Activated effector memory CD4-positive, alpha-beta T cell treated with anti-CD3 and anti-CD28 coated beads, Interleukin-2, amount 50 U/mL, for 16 hours (primary cell): ENCODE measurements at regions not wholly inside any gene's neighbourhood (a gene's known extent, or its start where the extent isn't known, plus 50 kb on each side); places are given as distances from the start of the nearest gene placed in this dataset.
A peak's percentile ranks its signal among the peaks of the same experiment; 100 is the strongest.

Experiments used
- DNase-seq: peaks from one replicate; pipeline ENCODE4 v3.0.0-alpha.2; 2020

GRCh38 chr6:25070547-25071366 lies 135.0 kb upstream of the RIPOR2 start:
- peak; percentile 91 for DNase-seq

DNA sequence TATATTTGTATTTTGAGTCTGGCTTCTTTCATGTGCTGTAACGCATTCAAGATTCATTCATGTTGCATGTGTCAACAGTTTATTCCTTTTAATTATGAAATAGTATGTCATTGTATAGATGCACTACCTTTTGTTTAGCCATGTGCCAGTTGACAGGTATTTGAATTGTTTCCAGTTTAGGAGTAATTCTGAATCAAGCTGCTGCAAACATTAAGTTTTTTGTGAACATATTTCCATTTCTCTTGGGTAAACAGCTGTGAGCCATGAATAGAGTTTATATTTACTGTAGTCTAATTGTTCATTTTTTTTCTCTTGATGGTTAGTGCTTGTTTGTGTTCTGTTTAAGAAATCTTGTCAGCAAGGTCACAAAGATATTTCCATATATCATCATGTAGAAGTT lies 142.4 kb upstream of the RIPOR2 start:
- no peak for DNase-seq

DNA sequence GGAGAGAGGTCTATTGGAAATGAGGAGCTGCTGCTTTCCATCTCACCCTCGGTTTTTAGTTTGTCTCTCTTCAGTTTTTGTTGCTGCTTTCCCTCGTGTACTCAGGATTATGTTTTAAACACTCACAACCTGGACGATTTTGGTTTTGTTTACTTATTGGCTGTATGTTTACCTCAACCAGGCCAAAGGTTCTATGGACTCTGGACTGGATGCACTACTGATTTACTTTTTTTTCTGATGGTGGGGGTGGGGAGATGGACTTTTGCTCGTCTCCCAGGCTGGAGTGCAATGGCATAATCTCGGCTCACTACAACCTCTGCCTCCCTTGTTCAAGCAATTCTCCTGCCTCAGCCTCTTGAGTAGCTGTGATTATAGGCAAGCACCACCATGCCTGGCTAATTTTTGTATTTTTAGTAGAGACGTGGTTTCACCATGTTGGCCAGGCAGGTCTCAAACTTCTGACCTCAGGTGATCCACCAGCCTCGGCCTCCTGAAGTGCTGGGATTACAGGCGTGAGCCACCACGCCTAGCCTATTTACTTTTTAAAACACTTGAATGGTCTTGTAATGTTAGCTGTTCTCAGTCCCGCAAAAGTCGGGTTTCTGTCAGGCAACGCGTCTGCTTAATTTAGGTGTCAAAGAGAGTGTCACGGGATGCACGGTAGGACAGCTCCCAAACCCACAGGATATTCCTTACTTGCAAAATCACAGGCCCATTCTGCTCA lies 148.2 kb upstream of the RIPOR2 start:
- DNase-seq = no peak

- DNase-seq = no peak
These were observed 148.7 kb upstream of the RIPOR2 start for GRCh38 chr6:25084508-25084833.

DNA sequence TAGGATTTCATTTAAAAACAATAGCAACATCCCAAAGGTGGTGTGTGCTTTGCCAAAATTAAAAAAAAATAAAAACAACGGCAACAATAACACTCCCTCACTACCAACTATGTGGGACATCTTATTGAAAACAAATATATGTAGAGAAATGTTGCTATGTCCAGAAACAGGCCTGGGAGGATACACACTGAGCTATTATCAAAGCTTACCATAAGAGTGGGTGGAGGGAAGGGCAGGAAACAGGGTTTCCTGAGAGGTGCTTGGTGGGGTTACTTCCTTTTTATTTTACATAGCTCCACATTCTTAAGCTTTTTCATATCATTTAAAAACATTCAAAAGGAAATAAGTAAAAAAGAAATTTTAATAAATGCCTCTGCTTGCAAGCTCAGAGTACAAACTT lies 150.0 kb upstream of the RIPOR2 start:
- DNase-seq = no peak

GRCh38 chr6:25086500-25087091 lies 150.8 kb upstream of the RIPOR2 start:
- DNase-seq = no peak

DNA sequence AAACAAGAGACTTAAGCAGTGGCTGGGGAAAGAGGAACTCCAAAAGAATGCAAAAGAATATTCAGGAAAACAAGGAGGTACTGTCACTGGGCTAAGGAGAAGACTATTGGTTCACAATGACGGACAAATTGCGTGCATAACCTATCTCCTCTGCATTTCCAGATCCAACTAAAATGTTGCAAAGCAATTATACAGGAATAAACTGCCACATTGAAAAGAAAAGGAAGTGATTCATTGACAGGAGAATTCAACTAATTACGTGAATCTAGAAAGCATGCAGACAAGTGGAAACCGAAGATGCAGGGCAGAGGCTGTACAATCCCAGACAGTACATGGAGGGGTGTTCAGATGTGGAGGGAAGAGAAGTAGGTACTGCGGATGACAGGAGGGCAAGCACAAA lies 152.8 kb upstream of the RIPOR2 start:
- DNase-seq = no peak

DNA sequence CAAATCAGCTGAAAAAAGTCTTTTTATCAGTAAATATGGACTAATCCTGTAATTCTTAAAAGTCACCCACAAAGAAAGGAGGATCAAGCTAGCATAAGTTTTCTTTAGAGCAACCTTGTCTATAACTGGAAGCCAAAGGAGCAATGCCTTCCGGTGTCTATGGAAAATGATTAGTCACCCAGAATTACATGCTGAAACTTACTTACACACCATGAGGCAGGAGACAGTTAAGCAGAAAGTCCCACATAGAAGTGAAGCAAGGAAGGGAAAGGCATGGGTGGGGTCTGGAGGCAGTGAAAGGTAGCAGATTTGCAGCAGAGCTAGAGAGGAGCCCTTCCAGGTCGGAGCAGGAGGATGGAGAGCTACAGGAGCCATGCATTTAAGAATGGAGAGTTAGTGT lies 153.7 kb upstream of the RIPOR2 start:
- DNase-seq = no peak

DNA sequence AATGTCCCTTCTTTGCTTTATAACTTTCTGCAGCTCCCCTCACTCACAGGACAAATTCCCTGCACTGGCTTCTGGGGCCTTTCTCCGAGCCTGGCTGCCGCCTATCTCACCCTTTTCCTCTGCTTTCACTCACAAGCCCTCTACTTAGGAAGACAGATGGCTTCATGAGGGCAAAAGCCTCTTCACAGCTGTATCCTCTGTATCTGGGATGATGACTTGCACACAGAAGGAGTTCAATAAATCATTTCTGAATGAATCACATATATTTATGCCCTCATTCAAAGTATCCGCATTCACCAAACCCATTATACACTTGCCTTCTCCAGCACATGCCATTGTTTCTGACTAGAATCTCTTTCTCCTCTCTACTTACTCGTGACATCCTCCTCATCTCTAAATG lies 159.0 kb upstream of the RIPOR2 start:
- no peak for DNase-seq

GRCh38 chr6:25100288-25100687 lies 164.5 kb upstream of the RIPOR2 start:
- DNase-seq = no peak

DNA sequence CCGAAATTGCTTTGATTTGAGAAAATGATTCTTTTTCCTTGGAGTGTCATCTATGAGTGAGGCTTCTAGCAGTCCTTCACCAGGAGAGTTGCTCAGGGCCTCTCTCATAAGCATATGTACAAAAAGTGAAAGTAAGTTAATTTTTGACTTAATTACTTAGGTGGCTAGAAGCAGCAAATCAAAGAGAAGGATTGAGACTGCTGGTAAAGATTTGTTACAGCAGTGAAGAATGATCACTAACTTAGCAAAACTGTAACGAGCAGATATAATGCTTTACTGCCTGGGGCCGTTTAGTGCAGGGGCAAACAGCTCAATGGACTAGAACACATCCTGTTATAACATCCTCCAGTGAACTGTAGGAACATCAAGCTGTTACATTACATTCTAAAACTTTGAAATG lies 167.8 kb upstream of the RIPOR2 start:
- no peak for DNase-seq

- no peak for DNase-seq
These were observed 169.5 kb upstream of the RIPOR2 start for GRCh38 chr6:25105070-25105925.

DNA sequence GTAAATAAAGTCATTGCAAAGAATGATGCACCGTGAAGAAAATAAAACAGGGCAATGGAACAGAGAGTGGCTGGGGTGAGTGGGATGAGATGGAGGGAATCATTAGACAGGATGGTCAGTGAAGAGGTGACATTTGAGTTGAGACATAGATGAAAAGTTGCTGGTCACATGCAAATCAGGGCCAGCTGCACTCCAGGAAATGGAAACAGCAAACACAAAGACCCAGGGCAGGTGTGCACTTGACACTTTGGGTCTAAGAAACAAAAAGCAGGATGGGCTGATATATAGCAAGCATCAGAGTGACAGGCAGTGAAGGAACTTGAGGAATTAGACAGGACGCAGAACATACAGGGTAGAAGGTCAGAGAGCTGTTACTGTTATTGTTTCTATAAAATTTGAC lies 171.5 kb upstream of the RIPOR2 start:
- no peak for DNase-seq

DNA sequence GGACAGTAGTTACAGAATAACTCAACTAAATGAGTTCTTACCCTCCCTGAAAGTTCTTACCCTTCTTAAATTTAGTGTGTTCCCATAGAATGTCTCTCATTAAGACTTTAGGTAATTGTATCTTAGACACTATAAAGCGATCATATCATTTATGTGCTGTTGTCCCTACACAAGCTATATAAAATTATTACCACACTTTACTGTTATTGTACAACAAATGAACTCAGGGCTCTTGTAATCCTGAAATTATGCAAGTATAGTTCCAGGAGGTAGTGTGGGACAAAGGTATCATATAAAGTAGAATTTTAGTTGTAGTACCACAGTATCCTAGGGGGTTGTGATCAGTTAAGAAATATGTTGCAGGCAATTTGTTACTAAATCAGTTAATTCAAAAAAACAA lies 167.4 kb upstream of the CARMIL1 start:
- no peak for DNase-seq

DNA sequence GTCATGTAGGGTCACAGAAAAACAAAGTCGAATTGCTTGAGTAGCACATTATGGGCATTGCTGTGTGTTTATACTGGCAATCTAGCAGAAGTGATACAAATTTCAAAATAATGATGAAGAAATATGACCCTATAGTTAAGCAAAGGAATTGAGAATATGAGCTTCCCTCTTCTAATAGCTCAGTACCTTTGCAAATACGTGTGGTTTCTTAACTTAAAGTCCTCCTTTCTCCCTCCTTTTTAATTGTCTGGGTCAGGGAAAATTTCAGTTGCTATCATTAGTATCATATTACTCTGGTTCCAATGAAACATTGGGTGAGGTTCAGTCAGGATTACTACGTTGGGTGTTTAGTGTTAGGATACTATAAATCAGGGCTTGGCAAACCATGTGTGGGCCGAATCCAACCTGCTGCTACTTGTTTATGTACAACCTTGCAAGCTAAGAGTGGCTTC lies 166.8 kb upstream of the CARMIL1 start:
- DNase-seq = no peak

DNA sequence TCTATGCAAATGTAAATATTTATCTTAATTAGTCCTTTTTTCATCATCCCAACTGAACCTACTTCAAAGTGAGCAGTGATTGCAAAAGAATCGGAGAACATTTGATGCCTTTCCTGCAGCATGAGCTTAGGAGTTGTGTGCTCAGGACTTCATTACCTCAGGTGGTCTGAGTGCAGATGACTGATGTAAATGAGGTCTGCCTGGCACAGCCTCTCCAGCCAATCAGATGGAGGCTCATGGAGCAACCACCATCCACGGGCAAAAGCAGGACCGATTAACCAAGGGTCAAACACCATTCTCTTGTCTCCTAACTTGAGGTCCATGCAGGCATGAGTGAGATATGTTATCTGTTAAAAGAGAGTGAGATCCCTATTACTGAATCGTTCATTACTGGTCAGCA lies 165.7 kb upstream of the CARMIL1 start:
- DNase-seq = no peak

DNA sequence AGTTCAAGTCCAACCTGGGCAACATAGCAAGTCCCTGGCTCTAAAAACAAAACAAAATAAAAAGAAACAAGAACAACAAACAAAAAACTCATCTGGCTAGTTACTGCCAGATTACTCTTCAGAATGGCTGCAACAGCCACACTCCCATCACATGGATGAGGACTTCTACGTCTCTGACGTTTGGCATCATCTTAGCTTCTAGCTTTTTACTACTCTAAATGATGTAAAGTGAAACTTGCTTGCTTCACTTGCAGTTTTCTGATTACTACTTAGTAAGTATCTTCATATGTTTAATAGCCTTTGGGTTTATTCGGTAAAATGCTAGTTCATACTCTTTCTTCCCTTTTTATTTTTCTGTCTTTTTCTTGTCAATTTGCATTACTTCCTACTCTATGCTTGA lies 161.1 kb upstream of the CARMIL1 start:
- no peak for DNase-seq

- DNase-seq = no peak
These were observed 158.0 kb upstream of the CARMIL1 start for GRCh38 chr6:25121186-25121585.

GRCh38 chr6:25122001-25122400 lies 157.2 kb upstream of the CARMIL1 start:
- DNase-seq = no peak

DNA sequence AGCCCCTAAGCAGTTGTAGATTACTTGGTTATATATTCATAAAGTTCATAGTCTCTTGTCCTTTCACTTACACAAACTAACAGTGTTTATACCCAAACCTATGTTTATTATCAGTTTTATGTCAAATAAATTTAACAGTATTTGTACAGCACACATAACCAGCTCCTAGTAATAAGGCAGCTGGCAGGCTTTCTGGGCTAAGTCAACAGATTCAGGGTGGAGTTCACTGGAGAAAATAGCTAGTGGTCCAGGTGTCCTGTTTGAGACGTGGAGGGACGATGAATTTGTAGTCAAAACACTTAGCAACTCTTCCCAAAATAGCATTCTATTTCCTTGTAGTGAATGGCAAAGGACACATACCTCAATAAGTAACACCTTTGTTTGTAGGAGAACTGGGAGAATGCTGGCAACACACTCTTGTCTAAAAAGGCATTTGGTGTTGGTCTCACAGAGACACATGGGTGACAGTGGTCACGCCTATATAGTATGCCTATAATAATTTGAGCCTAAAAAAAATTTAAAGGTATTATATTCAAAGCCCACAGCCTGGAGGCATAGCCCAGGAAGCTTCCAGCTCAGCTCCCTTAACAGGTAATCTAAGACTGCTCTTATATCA lies 156.4 kb upstream of the CARMIL1 start:
- DNase-seq = no peak

DNA sequence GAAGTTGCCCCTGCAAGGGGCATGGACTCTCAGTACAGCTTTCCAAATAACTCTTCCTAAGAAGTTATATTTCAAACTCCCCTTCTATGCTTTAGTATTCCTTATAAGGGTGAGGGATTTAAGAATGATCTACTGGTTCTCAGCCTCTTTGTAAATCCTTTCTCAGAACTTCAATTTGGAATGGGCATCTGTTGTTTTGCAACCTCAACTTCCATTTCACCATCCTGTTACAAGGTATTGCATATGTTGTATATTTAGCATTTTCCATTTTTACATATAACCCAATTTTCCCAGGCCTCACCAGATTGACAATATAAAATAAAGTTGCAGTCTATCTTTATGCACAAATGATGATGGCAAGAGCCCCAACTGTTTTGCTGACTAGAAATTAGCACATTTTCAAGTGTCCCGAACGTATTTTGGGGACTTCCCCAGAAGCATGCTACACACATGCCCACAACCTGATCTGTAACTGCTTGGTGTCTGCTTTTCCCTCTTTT lies 154.9 kb upstream of the CARMIL1 start:
- no peak for DNase-seq

DNA sequence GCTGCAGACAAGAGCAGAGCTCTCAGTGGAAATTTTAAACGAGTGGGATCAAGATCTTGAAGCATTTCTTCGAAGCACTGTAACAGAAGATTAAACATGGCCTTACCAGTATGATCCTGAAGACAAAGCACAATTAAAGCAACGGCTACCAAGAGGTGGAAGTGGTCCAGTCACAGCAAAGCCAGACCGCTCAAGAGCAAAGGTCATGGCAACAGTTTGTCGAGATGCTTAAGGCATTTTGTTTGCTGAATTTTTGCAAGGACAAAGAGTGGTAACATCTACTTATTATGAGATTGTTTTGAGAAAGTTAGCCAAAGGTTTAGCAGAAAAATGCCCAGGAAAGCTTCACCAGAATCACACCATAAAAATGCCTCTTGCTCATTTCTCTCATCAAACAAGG lies 153.4 kb upstream of the CARMIL1 start:
- DNase-seq = no peak
